H1 (cell line): ENCODE measurements at regions not wholly inside any gene's neighbourhood (a gene's known extent, or its start where the extent isn't known, plus 50 kb on each side); places are given as distances from the start of the nearest gene placed in this dataset.

Source experiments
- CTCF ChIA-PET: fragments of 300-600 bp; sonication (Branson Sonifier 250); formaldehyde crosslinking; loops from one replicate; lab custom pipeline; 2021; ENCODE audit not compliant: partially characterized antibody; lab: Charles Lee
- POLR2A ChIA-PET: fragments of 300-600 bp; sonication (Branson Sonifier 250); formaldehyde crosslinking; loops from one replicate; lab custom pipeline; 2021; ENCODE audit warnings: inconsistent platforms; ENCODE audit not compliant: partially characterized antibody; lab: Charles Lee
- DNase-seq, 2 experiments: peaks; one replicate each; pipeline versions ENCODE4 v3.0.0 to v3.0.0-alpha.2; 2010 to 2022; ENCODE audit warnings: low spot score in 2 of 2, low read depth in 1 of 2, mixed read lengths in 1 of 2
- FAIRE-seq: peaks from 2 replicates; lab custom pipeline; 2011; peaks lifted over from hg19 to GRCh38; lab: Jason Lieb, UNC
- H2AFZ ChIP-seq: 2 replicates; pipeline ENCODE4 v1.8.1; 2012; ENCODE audit warnings: low read length, inconsistent platforms
- H2AK5ac ChIP-seq: 2 replicates; pipeline ENCODE4 v1.6.1; 2013; ENCODE audit warnings: low read depth, low read length
- H2BK120ac ChIP-seq: replicated peaks from 2 replicates; pipeline ENCODE3; 2013; ENCODE audit warnings: low read depth, low read length, inconsistent platforms
- H2BK12ac ChIP-seq: 2 replicates; pipeline ENCODE4 v1.6.1; 2013; ENCODE audit warnings: low read depth, low read length
- H2BK15ac ChIP-seq: 2 replicates; pipeline ENCODE4 v1.6.1; 2013; ENCODE audit warnings: low read length
- H2BK20ac ChIP-seq: 2 replicates; pipeline ENCODE4 v1.6.1; 2013; ENCODE audit warnings: low read length
- H2BK5ac ChIP-seq: 2 replicates; pipeline ENCODE4 v1.6.1; 2013; ENCODE audit warnings: low read depth, low read length
- H3K14ac ChIP-seq: 2 replicates; pipeline ENCODE4 v1.6.1; 2013; ENCODE audit warnings: inconsistent platforms; ENCODE audit not compliant: insufficient read length
- H3K18ac ChIP-seq: 2 replicates; pipeline ENCODE4 v1.6.1; 2013; ENCODE audit warnings: low read length; ENCODE audit errors: extremely low read depth
- H3K23ac ChIP-seq: 2 replicates; pipeline ENCODE4 v1.6.1; 2013; ENCODE audit warnings: inconsistent platforms; ENCODE audit not compliant: insufficient read length
- H3K23me2 ChIP-seq: 2 replicates; pipeline ENCODE4 v1.6.1; 2013; ENCODE audit warnings: low read depth, low read length
- H3K27ac ChIP-seq: 2 replicates; pipeline ENCODE4 v1.6.1; 2011; ENCODE audit warnings: low read depth, low read length, inconsistent platforms
- H3K27me3 ChIP-seq, 4 experiments: replicated peaks in 1 of 4; 1 replicate in 1 of 4; 2 replicates in 3 of 4; pipeline versions ENCODE4 v1.6.1 to v1.8.1; 2011 to 2013; ENCODE audit warnings: low read length in 3 of 4, mild to moderate bottlenecking in 3 of 4, inconsistent platforms in 2 of 4, mixed read lengths in 2 of 4, moderate library complexity in 1 of 4; ENCODE audit not compliant: control insufficient read depth in 3 of 4, insufficient read depth in 3 of 4; ENCODE audit errors: extremely low read depth in 1 of 4
- H3K36me3 ChIP-seq, 4 experiments: 2 replicates each; pipeline versions ENCODE4 v1.6.1 to v1.8.1; 2011 to 2013; ENCODE audit warnings: mild to moderate bottlenecking in 4 of 4, low read length in 3 of 4, moderate library complexity in 2 of 4, control low read depth in 1 of 4, inconsistent platforms in 1 of 4; ENCODE audit not compliant: insufficient read depth in 4 of 4, control insufficient read depth in 2 of 4
- H3K4ac ChIP-seq: replicated peaks from 2 replicates; pipeline ENCODE3; 2013; ENCODE audit warnings: low read length, low read depth, mixed read lengths, inconsistent platforms; ENCODE audit not compliant: insufficient read length
- H3K4me1 ChIP-seq, 4 experiments: replicated peaks in 1 of 4; 1 replicate in 1 of 4; 2 replicates in 3 of 4; pipeline versions ENCODE4 v1.6.1 to v1.8.1; 2011 to 2013; ENCODE audit warnings: low read length in 3 of 4, inconsistent platforms in 2 of 4, mixed read lengths in 1 of 4; ENCODE audit not compliant: insufficient read depth in 4 of 4, control insufficient read depth in 3 of 4
- H3K4me2 ChIP-seq, 2 experiments: 2 replicates each; pipeline versions ENCODE4 v1.6.1 to v1.8.1; 2011 to 2013; ENCODE audit warnings: low read depth in 2 of 2, low read length in 2 of 2, control low read depth in 1 of 2, inconsistent platforms in 1 of 2, mild to moderate bottlenecking in 1 of 2; ENCODE audit not compliant: insufficient read depth in 1 of 2
- H3K4me3 ChIP-seq, 4 experiments: fragments of 200-600, 300-600 bp in 1 of 4; sonication (generic), shearing (Covaris generic), sonication (Bioruptor Twin) in 1 of 4; 2 replicates each; pipeline versions ENCODE4 v1.5.1 to v1.8.1; 2011 to 2016; ENCODE audit warnings: low read length in 4 of 4, low read depth in 3 of 4, control low read depth in 2 of 4, inconsistent platforms in 2 of 4, mild to moderate bottlenecking in 2 of 4, mixed read lengths in 1 of 4, moderate library complexity in 1 of 4; ENCODE audit not compliant: insufficient read depth in 2 of 4; ENCODE audit errors: extremely low read depth in 1 of 4
- H3K56ac ChIP-seq: replicated peaks from 2 replicates; pipeline ENCODE3; 2013; ENCODE audit warnings: low read depth, mild to moderate bottlenecking, mixed read lengths, low read length, inconsistent platforms; ENCODE audit not compliant: insufficient read length
- H3K79me1 ChIP-seq: 2 replicates; pipeline ENCODE4 v1.6.1; 2013; ENCODE audit warnings: low read depth, low read length, control low read depth
- H3K79me2 ChIP-seq, 2 experiments: 2 replicates each; pipeline versions ENCODE4 v1.6.1 to v1.8.1; 2012 to 2013; ENCODE audit warnings: low read length in 2 of 2, mild to moderate bottlenecking in 2 of 2, inconsistent platforms in 1 of 2; ENCODE audit not compliant: insufficient read depth in 2 of 2, control insufficient read depth in 1 of 2
- H3K9ac ChIP-seq, 4 experiments: replicated peaks in 1 of 4; 1 replicate in 1 of 4; 2 replicates in 3 of 4; pipeline versions ENCODE4 v1.6.1 to v1.8.1; 2011 to 2013; ENCODE audit warnings: low read depth in 3 of 4, low read length in 3 of 4, control low read depth in 2 of 4, mild to moderate bottlenecking in 2 of 4, moderate library complexity in 2 of 4, inconsistent platforms in 1 of 4; ENCODE audit errors: extremely low read depth in 1 of 4
- H3K9me3 ChIP-seq, 2 experiments: 2 replicates each; pipeline versions ENCODE4 v1.6.1 to v1.8.1; 2012 to 2013; ENCODE audit warnings: mild to moderate bottlenecking in 2 of 2, moderate library complexity in 2 of 2, control low read depth in 1 of 2, inconsistent platforms in 1 of 2, low read depth in 1 of 2, low read length in 1 of 2, mixed read lengths in 1 of 2; ENCODE audit not compliant: insufficient read depth in 2 of 2
- H4K20me1 ChIP-seq, 2 experiments: replicated peaks in 1 of 2; 2 replicates each; pipeline versions ENCODE3 to v1.8.1; 2011 to 2013; ENCODE audit warnings: inconsistent platforms in 2 of 2, low read length in 2 of 2, mild to moderate bottlenecking in 1 of 2; ENCODE audit not compliant: insufficient read depth in 2 of 2, control insufficient read depth in 1 of 2
- H4K5ac ChIP-seq: 2 replicates; pipeline ENCODE4 v1.6.1; 2013; ENCODE audit warnings: low read length, low read depth, mixed read lengths, inconsistent platforms; ENCODE audit not compliant: insufficient read length
- H4K8ac ChIP-seq: 2 replicates; pipeline ENCODE4 v1.8.0; 2013; ENCODE audit warnings: mild to moderate bottlenecking, moderate library complexity, low read length, inconsistent platforms; ENCODE audit not compliant: insufficient read depth; ENCODE audit errors: extremely low read depth
- H4K91ac ChIP-seq: replicated peaks from 2 replicates; pipeline ENCODE3; 2013; ENCODE audit warnings: low read length, mixed read lengths, inconsistent platforms; ENCODE audit not compliant: insufficient read length
- ATF2 ChIP-seq: IDR thresholded peaks from 2 replicates; pipeline ENCODE4 v1.6.1; 2012; ENCODE audit warnings: low read length, inconsistent platforms
- MAX ChIP-seq: IDR thresholded peaks from 2 replicates; pipeline ENCODE4 v1.6.1; 2012; ENCODE audit warnings: inconsistent platforms
- POU5F1 ChIP-seq: IDR thresholded peaks from 2 replicates; pipeline ENCODE4 v1.6.1; 2011; ENCODE audit warnings: low read depth, mild to moderate bottlenecking, low read length, moderate library complexity
- RNF2 ChIP-seq: fragments of 200-900, 300-1000 bp; sonication (generic); IDR thresholded peaks from 2 replicates; pipeline ENCODE4 v1.7.1; 2016; ENCODE audit warnings: borderline replicate concordance, low read depth, mild to moderate bottlenecking, antibody characterized with exemption, low read length; ENCODE audit not compliant: poor library complexity, severe bottlenecking; ENCODE audit errors: missing control alignments
- SIN3A ChIP-seq, 2 experiments: IDR thresholded peaks in 1 of 2; conservative IDR thresholded peaks in 1 of 2; 2 replicates each; pipeline ENCODE4 v1.6.1; 2011 to 2012; ENCODE audit warnings: low read length in 2 of 2, improper control_type of control experiment in 1 of 2, low read depth in 1 of 2, mild to moderate bottlenecking in 1 of 2
- SIX5 ChIP-seq: IDR thresholded peaks from 2 replicates; pipeline ENCODE4 v1.6.1; 2011; ENCODE audit warnings: mild to moderate bottlenecking, low read depth, low read length
- TAF1 ChIP-seq: IDR thresholded peaks from 2 replicates; pipeline ENCODE4 v1.6.1; 2011; ENCODE audit warnings: mild to moderate bottlenecking, low read depth, low read length
- YY1 ChIP-seq: IDR thresholded peaks from 2 replicates; pipeline ENCODE4 v1.6.1; 2011; ENCODE audit warnings: low read depth, mild to moderate bottlenecking, low read length
- WGBS, 2 experiments: shearing (Covaris generic) in 1 of 2; methylation state at CpG; one replicate each; pipeline versions ENCODE4 v1.1.6 to v1.1.7; 2013 to 2015; ENCODE audit warnings: low lambda C conversion rate in 2 of 2, mixed read lengths in 2 of 2, inconsistent platforms in 1 of 2, low coverage in 1 of 2, missing lambda C conversion rate in 1 of 2; ENCODE audit not compliant: insufficient replicate concordance in 2 of 2, insufficient coverage in 1 of 2, insufficient read length in 1 of 2; ENCODE audit errors: extremely low coverage in 1 of 2, missing lambda C conversion rate in 1 of 2; 5-methylcytosine and 5-hydroxymethylcytosine counted together
- TF ChIP-seq, protein P1 (sequence below), 3 experiments: IDR thresholded peaks; 1 replicate in 2 of 3; 2 replicates in 1 of 3; pipeline versions ENCODE4 v1.5.1 to v1.6.1; 2011; ENCODE audit warnings: low read length in 3 of 3, mild to moderate bottlenecking in 3 of 3, inconsistent platforms in 2 of 3, low read depth in 1 of 3, moderate library complexity in 1 of 3; ENCODE audit not compliant: insufficient read depth in 1 of 3; ENCODE audit errors: control extremely low read depth in 1 of 3

GRCh38 chr14:56449670-56450213 is 129.9 kb upstream of the TMEM260 start:
- Histone ChIP-seq H3K23me2 (no peaks in the 10 kb centered on the region), H2BK12ac (no peak overlapping the region), H3K9me3 (peaks cover 6 to 13% of the 10 kb centered on the region in 2 experiments), H3K27me3 (no peaks in the 10 kb centered on the region), H4K91ac (no peak overlapping the region), H3K4me1 (no peaks in the 10 kb centered on the region), H3K79me1 (no peaks in the 10 kb centered on the region), H3K14ac (no peak overlapping the region), H3K36me3 (no peaks in the 10 kb centered on the region), H2BK20ac (no peak overlapping the region), H2BK5ac (no peak overlapping the region), H3K79me2 (no peaks in the 10 kb centered on the region), H2BK120ac (no peak overlapping the region), H4K5ac (no peak overlapping the region), H3K23ac (no peak overlapping the region), H3K18ac (no peak overlapping the region), H3K27ac (no peak overlapping the region), H3K9ac (no peak overlapping the region), H2AK5ac (no peak overlapping the region), H3K4me2 (no peak overlapping the region), H2AFZ (no peak overlapping the region), H3K4me3 (no peak overlapping the region), H2BK15ac (no peak overlapping the region), H3K4ac (no peak overlapping the region), H3K56ac (no peak overlapping the region), H4K20me1 (no peaks in the 10 kb centered on the region), H4K8ac (no peak overlapping the region)
- FAIRE-seq (no peak), DNase-seq (no peak)
- 88% methylated on average over 2 of the region's 2 CpGs; no CpG with 5 or more reads in 1 of the 2 experiments for WGBS, 2 experiments
- ChIA-PET POLR2A (no interaction called here), CTCF (interaction anchor here (1.1 to 1.2 kb wide), 2 partner anchors 17 to 27 kb away, joined by 3 to 5 read pairs; no protein-coding TSS in a partner anchor)
- no peak for TF ChIP-seq TAF1
- no peak for TF ChIP-seq RNF2
- TF ChIP-seq, protein P1, sequence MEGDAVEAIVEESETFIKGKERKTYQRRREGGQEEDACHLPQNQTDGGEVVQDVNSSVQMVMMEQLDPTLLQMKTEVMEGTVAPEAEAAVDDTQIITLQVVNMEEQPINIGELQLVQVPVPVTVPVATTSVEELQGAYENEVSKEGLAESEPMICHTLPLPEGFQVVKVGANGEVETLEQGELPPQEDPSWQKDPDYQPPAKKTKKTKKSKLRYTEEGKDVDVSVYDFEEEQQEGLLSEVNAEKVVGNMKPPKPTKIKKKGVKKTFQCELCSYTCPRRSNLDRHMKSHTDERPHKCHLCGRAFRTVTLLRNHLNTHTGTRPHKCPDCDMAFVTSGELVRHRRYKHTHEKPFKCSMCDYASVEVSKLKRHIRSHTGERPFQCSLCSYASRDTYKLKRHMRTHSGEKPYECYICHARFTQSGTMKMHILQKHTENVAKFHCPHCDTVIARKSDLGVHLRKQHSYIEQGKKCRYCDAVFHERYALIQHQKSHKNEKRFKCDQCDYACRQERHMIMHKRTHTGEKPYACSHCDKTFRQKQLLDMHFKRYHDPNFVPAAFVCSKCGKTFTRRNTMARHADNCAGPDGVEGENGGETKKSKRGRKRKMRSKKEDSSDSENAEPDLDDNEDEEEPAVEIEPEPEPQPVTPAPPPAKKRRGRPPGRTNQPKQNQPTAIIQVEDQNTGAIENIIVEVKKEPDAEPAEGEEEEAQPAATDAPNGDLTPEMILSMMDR (IDR thresholded peaks at IDR 0.05; ENCODE audit: control extremely low read depth in 1 of 3, insufficient read depth in 1 of 3, low read depth in 1 of 3, low read length in 3 of 3) = no peak
- TF ChIP-seq SIX5 = no peak
- TF ChIP-seq YY1 = no peak
- TF ChIP-seq SIN3A (conservative IDR thresholded peaks at IDR 0.05 in 1 of 2, IDR thresholded peaks at IDR 0.05 in 1 of 2; ENCODE audit: low read depth in 1 of 2, low read length in 2 of 2) = no peak
- no peak for TF ChIP-seq MAX
- TF ChIP-seq ATF2 = no peak
- no peak for TF ChIP-seq POU5F1
